PC-3 (cell line): ENCODE measurements at regions not wholly inside any gene's neighbourhood (a gene's known extent, or its start where the extent isn't known, plus 50 kb on each side); places are given as distances from the start of the nearest gene placed in this dataset.

Source experiments
- ATAC-seq: fragments of 200-7000 bp; cut with Tn5 transposase; 2 replicates; pipeline ENCODE4 v1.9.1; 2020; ENCODE audit warnings: mild to moderate bottlenecking, moderate library complexity
- BruUV-seq: library from RNA; stranded (reverse); fragments of 400-500 nt; replicated peaks from 2 replicates; lab custom pipeline; 2021; lab: Mats Ljungman, UMichigan
- CTCF ChIA-PET: fragments of 300-600 bp; sonication (Branson Sonifier 250); formaldehyde crosslinking; loops from one replicate; lab custom pipeline; 2022; ENCODE audit warnings: antibody characterized with exemption; lab: Charles Lee
- POLR2A ChIA-PET: fragments of 300-600 bp; sonication (Branson Sonifier 250); formaldehyde crosslinking; loops from one replicate; lab custom pipeline; 2022; ENCODE audit warnings: antibody characterized with exemption; ENCODE audit not compliant: unreplicated experiment; lab: Charles Lee
- DNase-seq: peaks from one replicate; pipeline ENCODE4 v3.0.0-alpha.2; 2015
- H2AFZ ChIP-seq: fragments of 300-600 bp; sonication (generic); 2 replicates; pipeline ENCODE4 v1.6.0; 2016; ENCODE audit warnings: antibody characterized with exemption, low read length
- H3F3A ChIP-seq: fragments of 300-600 bp; sonication (generic); one replicate; pipeline ENCODE4 v1.6.0; 2017; ENCODE audit warnings: antibody characterized with exemption, low read length, control low read depth, mild to moderate bottlenecking; ENCODE audit not compliant: unreplicated experiment
- H3K27ac ChIP-seq: fragments of 300-600 bp; sonication (generic); 2 replicates; pipeline ENCODE4 v1.5.1; 2016; ENCODE audit warnings: mild to moderate bottlenecking, low read length
- H3K27me3 ChIP-seq: fragments of 300-600 bp; sonication (generic); 2 replicates; pipeline ENCODE4 v1.6.1; 2016; ENCODE audit warnings: low read length, mixed read lengths
- H3K36me3 ChIP-seq: fragments of 300-600 bp; sonication (generic); 2 replicates; pipeline ENCODE4 v1.6.1; 2016; ENCODE audit warnings: low read depth, mixed run types, low read length, mixed read lengths
- H3K4me1 ChIP-seq: fragments of 300-600 bp; sonication (generic); 2 replicates; pipeline ENCODE4 v1.5.1; 2016; ENCODE audit warnings: low read length; ENCODE audit not compliant: insufficient read depth
- H3K4me2 ChIP-seq: fragments of 300-600 bp; sonication (generic); 2 replicates; pipeline ENCODE4 v1.6.0; 2016; ENCODE audit warnings: low read length
- H3K4me3 ChIP-seq: fragments of 300-600 bp; sonication (generic); 2 replicates; pipeline ENCODE4 v1.5.1; 2016; ENCODE audit warnings: mild to moderate bottlenecking, low read length, mixed read lengths
- H3K79me2 ChIP-seq: fragments of 300-600 bp; sonication (generic); 2 replicates; pipeline ENCODE4 v1.6.1; 2017; ENCODE audit warnings: low read length, mixed read lengths
- H3K9ac ChIP-seq: fragments of 300-600 bp; sonication (generic); 2 replicates; pipeline ENCODE4 v1.6.0; 2016; ENCODE audit warnings: mild to moderate bottlenecking, low read length
- H3K9me2 ChIP-seq: fragments of 300-600 bp; sonication (generic); replicated peaks from 2 replicates; pipeline ENCODE4 v1.6.1; 2016; ENCODE audit warnings: mixed run types, low read length, mixed read lengths
- H3K9me3 ChIP-seq: fragments of 300-600 bp; sonication (generic); 2 replicates; pipeline ENCODE4 v1.6.1; 2016; ENCODE audit warnings: low read length, mixed read lengths
- H4K20me1 ChIP-seq: fragments of 300-600 bp; sonication (generic); 2 replicates; pipeline ENCODE4 v1.6.1; 2016; ENCODE audit warnings: low read length, mixed read lengths
- EZH2 ChIP-seq: fragments of 300-600 bp; sonication (generic); IDR thresholded peaks from one replicate; pipeline ENCODE4 v1.6.1; 2017; ENCODE audit warnings: antibody characterized with exemption, mild to moderate bottlenecking, low read length; ENCODE audit not compliant: unreplicated experiment
- EZH2phosphoT487 ChIP-seq: fragments of 300-600 bp; sonication (generic); IDR thresholded peaks from 2 replicates; pipeline ENCODE4 v1.6.1; 2018; ENCODE audit warnings: mild to moderate bottlenecking, antibody characterized with exemption, low read length, borderline replicate concordance
- intact Hi-C: fragments of 100-400 bp; cut with micrococcal nuclease; formaldehyde crosslinking; loops from 2 replicates; pipeline ENCODE4 v1.9.0; 2023
- TF ChIP-seq, protein P1 (sequence below): fragments of 300-600 bp; sonication (generic); conservative IDR thresholded peaks from 2 replicates; pipeline ENCODE4 v1.5.1; 2017; ENCODE audit warnings: antibody characterized with exemption, low read depth, mild to moderate bottlenecking, low read length

DNA sequence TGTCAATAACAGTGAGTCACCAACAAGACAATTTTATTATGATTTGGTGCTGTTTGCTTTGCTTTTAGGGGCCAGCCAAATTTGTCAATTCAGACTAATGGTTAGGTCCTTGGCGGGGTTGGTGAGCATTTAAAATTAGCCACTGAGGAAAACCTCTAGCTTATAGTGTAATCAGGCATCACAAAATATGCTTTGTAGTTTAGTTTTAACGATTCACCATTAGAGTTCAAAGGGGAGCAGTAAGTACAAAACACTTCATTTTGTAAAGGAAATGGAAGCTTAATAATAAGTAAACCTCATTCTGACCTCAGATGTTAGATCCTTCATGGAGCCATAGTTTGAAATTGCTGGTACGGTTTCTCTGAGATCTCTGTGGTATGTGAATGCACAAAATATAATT is 218.4 kb upstream of the GOLIM4 start:
- Histone ChIP-seq H3K79me2 (no peaks in the 10 kb centered on the region), H3K4me1 (no peaks in the 10 kb centered on the region), H3K9ac (no peak overlapping the region), H3K9me2 (no peaks in the 10 kb centered on the region), H3K27ac (no peak overlapping the region), H2AFZ (no peak overlapping the region), H4K20me1 (no peaks in the 10 kb centered on the region), H3K4me2 (no peak overlapping the region), H3K27me3 (no peaks in the 10 kb centered on the region), H3K9me3 (no peaks in the 10 kb centered on the region), H3F3A (no peaks in the 10 kb centered on the region), H3K4me3 (no peak overlapping the region), H3K36me3 (no peaks in the 10 kb centered on the region)
- ChIA-PET POLR2A (no interaction called here), CTCF (no interaction called here)
- DNase-seq (no peak), ATAC-seq (no peak)
- no TSS peak for BruUV-seq
- TF ChIP-seq EZH2phosphoT487 (no peak), EZH2 (no peak)
- TF ChIP-seq, protein P1, sequence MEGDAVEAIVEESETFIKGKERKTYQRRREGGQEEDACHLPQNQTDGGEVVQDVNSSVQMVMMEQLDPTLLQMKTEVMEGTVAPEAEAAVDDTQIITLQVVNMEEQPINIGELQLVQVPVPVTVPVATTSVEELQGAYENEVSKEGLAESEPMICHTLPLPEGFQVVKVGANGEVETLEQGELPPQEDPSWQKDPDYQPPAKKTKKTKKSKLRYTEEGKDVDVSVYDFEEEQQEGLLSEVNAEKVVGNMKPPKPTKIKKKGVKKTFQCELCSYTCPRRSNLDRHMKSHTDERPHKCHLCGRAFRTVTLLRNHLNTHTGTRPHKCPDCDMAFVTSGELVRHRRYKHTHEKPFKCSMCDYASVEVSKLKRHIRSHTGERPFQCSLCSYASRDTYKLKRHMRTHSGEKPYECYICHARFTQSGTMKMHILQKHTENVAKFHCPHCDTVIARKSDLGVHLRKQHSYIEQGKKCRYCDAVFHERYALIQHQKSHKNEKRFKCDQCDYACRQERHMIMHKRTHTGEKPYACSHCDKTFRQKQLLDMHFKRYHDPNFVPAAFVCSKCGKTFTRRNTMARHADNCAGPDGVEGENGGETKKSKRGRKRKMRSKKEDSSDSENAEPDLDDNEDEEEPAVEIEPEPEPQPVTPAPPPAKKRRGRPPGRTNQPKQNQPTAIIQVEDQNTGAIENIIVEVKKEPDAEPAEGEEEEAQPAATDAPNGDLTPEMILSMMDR: no peak
- intact Hi-C loops: no loop called here

DNA sequence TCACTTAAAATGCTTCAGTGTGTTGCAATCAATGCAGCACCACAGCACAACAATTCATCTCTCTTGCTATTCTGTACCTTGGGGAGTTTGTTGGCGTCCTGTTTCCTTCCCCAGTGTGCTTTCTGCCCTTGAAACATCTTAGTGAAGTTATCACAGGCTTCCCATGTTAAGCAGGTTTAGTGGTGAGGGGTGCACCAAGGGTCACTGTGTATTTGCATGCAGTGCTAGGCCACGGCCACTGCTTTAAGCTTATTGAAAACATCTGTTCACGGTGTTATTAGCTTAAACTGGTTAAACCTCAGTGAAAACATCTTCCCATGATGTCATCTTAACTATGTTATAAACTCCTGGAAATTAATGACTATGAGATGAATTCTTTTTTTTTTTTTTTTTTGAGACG is 217.3 kb upstream of the GOLIM4 start:
- CTCF ChIA-PET: no interaction called here

DNA sequence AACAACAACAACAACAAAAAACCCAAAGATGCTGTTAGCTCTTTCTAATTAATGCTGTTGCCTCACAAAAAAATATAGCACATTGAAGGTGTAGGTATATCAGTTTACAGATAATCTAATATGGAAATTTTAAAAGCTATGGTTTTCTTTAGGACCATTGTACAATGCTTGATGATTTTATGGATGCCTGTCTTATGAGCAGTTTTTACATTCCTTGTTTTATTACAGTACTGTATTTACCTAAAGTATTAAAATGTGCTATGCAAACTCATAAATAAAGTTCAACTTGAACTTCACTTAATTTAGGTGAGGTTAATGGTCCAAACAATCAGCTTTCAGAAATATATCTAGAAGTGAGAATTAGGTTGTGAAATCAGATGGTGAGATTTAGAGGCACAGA is 212.2 kb upstream of the GOLIM4 start:
- Histone ChIP-seq H3K4me2 (peak overlapping the region; percentile 20; the same call in 1 of the 2 replicates), H3K27me3 (no peaks in the 10 kb centered on the region), H4K20me1 (no peaks in the 10 kb centered on the region), H3K9me3 (no peaks in the 10 kb centered on the region; the same call in 1 of the 2 replicates), H3K9me2 (no peaks in the 10 kb centered on the region), H3K4me3 (no peak overlapping the region), H3K9ac (no peak overlapping the region), H3K79me2 (no peaks in the 10 kb centered on the region), H3K27ac (no peak overlapping the region), H3F3A (no peaks in the 10 kb centered on the region), H3K36me3 (no peaks in the 10 kb centered on the region; the same call in 1 of the 2 replicates), H3K4me1 (peaks cover 11% of the 10 kb centered on the region; the same call in 1 of the 2 replicates), H2AFZ (no peak overlapping the region)
- POLR2A ChIA-PET: interaction anchor here (0.6 kb wide), 1 partner anchor 35 kb away, joined by 3 read pairs; no protein-coding TSS in a partner anchor
- CTCF ChIA-PET: no interaction called here
- intact Hi-C loops: loop anchor here (1.0 to 2.0 kb wide), 3 partner anchors 34 to 151 kb away; no protein-coding TSS in a partner anchor
- BruUV-seq: no TSS peak
- TF ChIP-seq EZH2phosphoT487 (no peak), EZH2 (no peak)
- TF ChIP-seq, protein P1: no peak
- DNase-seq (peak; percentile 30), ATAC-seq (peak; percentile 91)

More for the DNA sequence above, 217.3 kb upstream of the GOLIM4 start:
- Histone ChIP-seq H3F3A (no peaks in the 10 kb centered on the region), H3K4me3 (no peak overlapping the region), H3K9ac (no peak overlapping the region), H3K4me2 (no peak overlapping the region), H4K20me1 (no peaks in the 10 kb centered on the region), H3K9me3 (no peaks in the 10 kb centered on the region), H3K79me2 (no peaks in the 10 kb centered on the region), H2AFZ (no peak overlapping the region), H3K27me3 (no peaks in the 10 kb centered on the region), H3K9me2 (no peaks in the 10 kb centered on the region), H3K36me3 (no peaks in the 10 kb centered on the region), H3K27ac (no peak overlapping the region), H3K4me1 (peaks cover 3% of the 10 kb centered on the region; the same call in 1 of the 2 replicates)
- POLR2A ChIA-PET: no interaction called here
- DNase-seq: no peak
- no peak for ATAC-seq
- intact Hi-C loops: no loop called here
- BruUV-seq: no TSS peak
- TF ChIP-seq, protein P1: no peak
- no peak for TF ChIP-seq EZH2
- no peak for TF ChIP-seq EZH2phosphoT487
